Nephron (organoid): ENCODE measurements at regions not wholly inside any gene's neighbourhood (a gene's known extent, or its start where the extent isn't known, plus 50 kb on each side); places are given as distances from the start of the nearest gene placed in this dataset.

Source experiments
- H3K27ac Mint-ChIP-seq, 3 experiments: 2 replicates each; pipeline ENCODE4 v1.8.0; 2020; ENCODE audit warnings: mixed read lengths in 3 of 3, mild to moderate bottlenecking in 2 of 3, moderate library complexity in 1 of 3
- H3K27me3 Mint-ChIP-seq: 2 replicates; pipeline ENCODE4 v1.8.0; 2021; ENCODE audit warnings: low read depth, mild to moderate bottlenecking, moderate library complexity, mixed read lengths
- H3K36me3 Mint-ChIP-seq: 2 replicates; pipeline ENCODE4 v1.8.0; 2020; ENCODE audit warnings: low read depth, mixed read lengths
- H3K4me1 Mint-ChIP-seq: 2 replicates; pipeline ENCODE4 v1.8.0; 2020; ENCODE audit warnings: mixed read lengths
- H3K4me3 Mint-ChIP-seq, 3 experiments: 2 replicates each; pipeline ENCODE4 v1.8.0; 2020; ENCODE audit warnings: mild to moderate bottlenecking in 3 of 3, mixed read lengths in 3 of 3, moderate library complexity in 2 of 3
- H3K9me3 Mint-ChIP-seq: 2 replicates; pipeline ENCODE4 v1.8.0; 2020; ENCODE audit warnings: mixed read lengths
- CTCF ChIP-seq, 3 experiments: fragments of 200-600 bp; sonication (generic); IDR thresholded peaks; one replicate each; pipeline ENCODE4 v1.5.0; 2021; ENCODE audit warnings: antibody characterized with exemption in 3 of 3; ENCODE audit not compliant: unreplicated experiment in 3 of 3

GRCh38 chr6:94511502-94512088, 1065.7 kb upstream of the MANEA start:
- H3K4me3 Mint-ChIP-seq = no peak overlapping the region
- H3K36me3 Mint-ChIP-seq = no peaks in the 10 kb centered on the region
- TF ChIP-seq CTCF (IDR thresholded peaks at IDR 0.05; ENCODE audit: unreplicated experiment in 3 of 3) = no peak
- H3K27ac Mint-ChIP-seq = no peak overlapping the region
- no peaks in the 10 kb centered on the region for H3K9me3 Mint-ChIP-seq
- no peaks in the 10 kb centered on the region for H3K27me3 Mint-ChIP-seq
- H3K4me1 Mint-ChIP-seq = no peaks in the 10 kb centered on the region

- no peak for TF ChIP-seq CTCF (IDR thresholded peaks at IDR 0.05; ENCODE audit: unreplicated experiment in 3 of 3)
- Mint-ChIP-seq H3K36me3 (no peaks in the 10 kb centered on the region), H3K27me3 (no peaks in the 10 kb centered on the region), H3K4me3 (no peak overlapping the region), H3K27ac (no peak overlapping the region), H3K9me3 (no peaks in the 10 kb centered on the region), H3K4me1 (no peaks in the 10 kb centered on the region)
These were observed 1066.5 kb upstream of the MANEA start for GRCh38 chr6:94510877-94511276.

- no peak for TF ChIP-seq CTCF (IDR thresholded peaks at IDR 0.05; ENCODE audit: unreplicated experiment in 3 of 3)
- H3K4me3 Mint-ChIP-seq = no peak overlapping the region
- H3K36me3 Mint-ChIP-seq = no peaks in the 10 kb centered on the region
- H3K9me3 Mint-ChIP-seq = no peaks in the 10 kb centered on the region
- H3K27ac Mint-ChIP-seq = no peak overlapping the region
- no peaks in the 10 kb centered on the region for H3K27me3 Mint-ChIP-seq
- H3K4me1 Mint-ChIP-seq = no peaks in the 10 kb centered on the region
These were observed 1075.8 kb upstream of the MANEA start for GRCh38 chr6:94501516-94501915.

- H3K36me3 Mint-ChIP-seq = no peaks in the 10 kb centered on the region
- no peaks in the 10 kb centered on the region for H3K4me1 Mint-ChIP-seq
These were observed 1078.7 kb upstream of the EPHA7 start for GRCh38 chr6:94498099-94498498.

GRCh38 chr6:94494500-94494899, 1075.1 kb upstream of the EPHA7 start:
- no peak overlapping the region for H3K27ac Mint-ChIP-seq
- H3K4me3 Mint-ChIP-seq = no peak overlapping the region
- no peaks in the 10 kb centered on the region for H3K4me1 Mint-ChIP-seq
- no peak for TF ChIP-seq CTCF (IDR thresholded peaks at IDR 0.05; ENCODE audit: unreplicated experiment in 3 of 3)
- no peaks in the 10 kb centered on the region for H3K36me3 Mint-ChIP-seq
- H3K9me3 Mint-ChIP-seq = peaks cover 2% of the 10 kb centered on the region
- no peaks in the 10 kb centered on the region for H3K27me3 Mint-ChIP-seq

More at GRCh38 chr6:94498099-94498498, 1078.7 kb upstream of the EPHA7 start:
- no peak overlapping the region for H3K4me3 Mint-ChIP-seq
- H3K27me3 Mint-ChIP-seq = no peaks in the 10 kb centered on the region
- no peaks in the 10 kb centered on the region for H3K9me3 Mint-ChIP-seq
- TF ChIP-seq CTCF (IDR thresholded peaks at IDR 0.05; ENCODE audit: unreplicated experiment in 3 of 3) = no peak
- no peak overlapping the region for H3K27ac Mint-ChIP-seq

GRCh38 chr6:94487371-94487770, 1068.0 kb upstream of the EPHA7 start:
- H3K9me3 Mint-ChIP-seq = peaks cover 2% of the 10 kb centered on the region
- H3K4me3 Mint-ChIP-seq = no peak overlapping the region
- H3K36me3 Mint-ChIP-seq = no peaks in the 10 kb centered on the region
- no peaks in the 10 kb centered on the region for H3K27me3 Mint-ChIP-seq
- no peaks in the 10 kb centered on the region for H3K4me1 Mint-ChIP-seq
- H3K27ac Mint-ChIP-seq = no peak overlapping the region
- TF ChIP-seq CTCF (IDR thresholded peaks at IDR 0.05; ENCODE audit: unreplicated experiment in 3 of 3) = no peak
